ENCODE measurements at regions not wholly inside any gene's neighbourhood (a gene's known extent, or its start where the extent isn't known, plus 50 kb on each side); places are given as distances from the start of the nearest gene placed in this dataset.

- TF ChIP-seq POLR2AphosphoS5 (IDR thresholded peaks at IDR 0.05) (no peak), CTCF (IDR thresholded peaks at IDR 0.05) (no peak), POLR2A (IDR thresholded peaks at IDR 0.05) (no peak)
Observed at GRCh38 chr1:181985936-181986906, 75.3 kb downstream of the ZNF648 start.
